ENCODE measurements at regions not wholly inside any gene's neighbourhood (a gene's known extent, or its start where the extent isn't known, plus 50 kb on each side); places are given as distances from the start of the nearest gene placed in this dataset.

GRCh38 chr11:95434009-95434408 is 203.0 kb upstream of the SESN3 start:
- Histone ChIP-seq H3K9me3 (no peaks in the 10 kb centered on the region), H3K4me1 (peaks cover 8% of the 10 kb centered on the region), H3K27me3 (replicated peaks; ENCODE audit: control insufficient read depth, insufficient read depth, low read length) (no peaks in the 10 kb centered on the region), H3K4me3 (ENCODE audit: low read depth, low read length) (no peak overlapping the region), H3K36me3 (ENCODE audit: control insufficient read depth, insufficient read depth, low read length) (no peaks in the 10 kb centered on the region)
- TF ChIP-seq, protein P1, sequence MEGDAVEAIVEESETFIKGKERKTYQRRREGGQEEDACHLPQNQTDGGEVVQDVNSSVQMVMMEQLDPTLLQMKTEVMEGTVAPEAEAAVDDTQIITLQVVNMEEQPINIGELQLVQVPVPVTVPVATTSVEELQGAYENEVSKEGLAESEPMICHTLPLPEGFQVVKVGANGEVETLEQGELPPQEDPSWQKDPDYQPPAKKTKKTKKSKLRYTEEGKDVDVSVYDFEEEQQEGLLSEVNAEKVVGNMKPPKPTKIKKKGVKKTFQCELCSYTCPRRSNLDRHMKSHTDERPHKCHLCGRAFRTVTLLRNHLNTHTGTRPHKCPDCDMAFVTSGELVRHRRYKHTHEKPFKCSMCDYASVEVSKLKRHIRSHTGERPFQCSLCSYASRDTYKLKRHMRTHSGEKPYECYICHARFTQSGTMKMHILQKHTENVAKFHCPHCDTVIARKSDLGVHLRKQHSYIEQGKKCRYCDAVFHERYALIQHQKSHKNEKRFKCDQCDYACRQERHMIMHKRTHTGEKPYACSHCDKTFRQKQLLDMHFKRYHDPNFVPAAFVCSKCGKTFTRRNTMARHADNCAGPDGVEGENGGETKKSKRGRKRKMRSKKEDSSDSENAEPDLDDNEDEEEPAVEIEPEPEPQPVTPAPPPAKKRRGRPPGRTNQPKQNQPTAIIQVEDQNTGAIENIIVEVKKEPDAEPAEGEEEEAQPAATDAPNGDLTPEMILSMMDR (IDR thresholded peaks at IDR 0.05; ENCODE audit: insufficient read depth in 1 of 2, low read depth in 1 of 2, low read length in 1 of 2, severe bottlenecking in 1 of 2, unreplicated experiment in 1 of 2), result no peak
- CTCF ChIA-PET, result no interaction called here
- BruUV-seq (replicated peaks), result no TSS peak
- peaks cover 9% of the 10 kb centered on the region for H3K4me1 Mint-ChIP-seq (ENCODE audit: low read depth, unreplicated experiment)
- intact Hi-C loops (cut with micrococcal nuclease; ENCODE audit: unreplicated experiment), result no loop called here
- no peaks in the 10 kb centered on the region for H3K36me3 Mint-ChIP-seq (ENCODE audit: insufficient read depth, unreplicated experiment)
- no peak overlapping the region for H3K4me3 Mint-ChIP-seq (ENCODE audit: unreplicated experiment)
- POLR2A ChIA-PET, result no interaction called here
- no peak overlapping the region for H3K27ac Mint-ChIP-seq (ENCODE audit: unreplicated experiment)
- no peak for DNase-seq
- H3K9me3 Mint-ChIP-seq (ENCODE audit: unreplicated experiment), result no peaks in the 10 kb centered on the region
- no peaks in the 10 kb centered on the region for H3K27me3 Mint-ChIP-seq (ENCODE audit: insufficient read depth, unreplicated experiment)

GRCh38 chr11:95432714-95433503 is 201.9 kb upstream of the SESN3 start:
- peaks cover 9% of the 10 kb centered on the region for H3K4me1 Mint-ChIP-seq (ENCODE audit: low read depth, unreplicated experiment)
- no peak overlapping the region for H3K4me3 Mint-ChIP-seq (ENCODE audit: unreplicated experiment)

GRCh38 chr11:95429376-95429907 is 198.4 kb upstream of the SESN3 start:
- Mint-ChIP-seq H3K4me1 (ENCODE audit: low read depth, unreplicated experiment) (no peaks in the 10 kb centered on the region), H3K4me3 (ENCODE audit: unreplicated experiment) (no peak overlapping the region), H3K27ac (ENCODE audit: unreplicated experiment) (no peak overlapping the region), H3K36me3 (ENCODE audit: insufficient read depth, unreplicated experiment) (no peaks in the 10 kb centered on the region), H3K9me3 (ENCODE audit: unreplicated experiment) (no peaks in the 10 kb centered on the region), H3K27me3 (ENCODE audit: insufficient read depth, unreplicated experiment) (peaks cover 5% of the 10 kb centered on the region)
- Histone ChIP-seq H3K4me3 (ENCODE audit: low read depth, low read length) (no peak overlapping the region), H3K9me3 (no peaks in the 10 kb centered on the region), H3K4me1 (no peaks in the 10 kb centered on the region), H3K27me3 (replicated peaks; ENCODE audit: control insufficient read depth, insufficient read depth, low read length) (no peaks in the 10 kb centered on the region), H3K36me3 (ENCODE audit: control insufficient read depth, insufficient read depth, low read length) (no peaks in the 10 kb centered on the region)
- no peak for DNase-seq
- TF ChIP-seq, protein P1 (IDR thresholded peaks at IDR 0.05; ENCODE audit: insufficient read depth in 1 of 2, low read depth in 1 of 2, low read length in 1 of 2, severe bottlenecking in 1 of 2, unreplicated experiment in 1 of 2), result no peak
- POLR2A ChIA-PET, result no interaction called here
- BruUV-seq (replicated peaks), result no TSS peak
- CTCF ChIA-PET, result no interaction called here
- intact Hi-C loops (cut with micrococcal nuclease; ENCODE audit: unreplicated experiment), result loop anchor here (10.0 kb wide), 1 partner anchor 275 kb away; no protein-coding TSS in a partner anchor

More at GRCh38 chr11:95432714-95433503, 201.9 kb upstream of the SESN3 start:
- Histone ChIP-seq H3K27me3 (replicated peaks; ENCODE audit: control insufficient read depth, insufficient read depth, low read length) (no peaks in the 10 kb centered on the region), H3K9me3 (no peaks in the 10 kb centered on the region), H3K4me1 (peaks cover 8% of the 10 kb centered on the region), H3K36me3 (ENCODE audit: control insufficient read depth, insufficient read depth, low read length) (no peaks in the 10 kb centered on the region), H3K4me3 (ENCODE audit: low read depth, low read length) (no peak overlapping the region)
- Mint-ChIP-seq H3K36me3 (ENCODE audit: insufficient read depth, unreplicated experiment) (no peaks in the 10 kb centered on the region), H3K9me3 (ENCODE audit: unreplicated experiment) (no peaks in the 10 kb centered on the region), H3K27me3 (ENCODE audit: insufficient read depth, unreplicated experiment) (no peaks in the 10 kb centered on the region), H3K27ac (ENCODE audit: unreplicated experiment) (no peak overlapping the region)
- DNase-seq, result no peak
- BruUV-seq (replicated peaks), result no TSS peak
- ChIA-PET CTCF (no interaction called here), POLR2A (no interaction called here)
- intact Hi-C loops (cut with micrococcal nuclease; ENCODE audit: unreplicated experiment), result no loop called here
- TF ChIP-seq, protein P1 (IDR thresholded peaks at IDR 0.05; ENCODE audit: insufficient read depth in 1 of 2, low read depth in 1 of 2, low read length in 1 of 2, severe bottlenecking in 1 of 2, unreplicated experiment in 1 of 2), result no peak

Data from Caco-2 (cell line).